K562 (cell line): ENCODE measurements at regions not wholly inside any gene's neighbourhood (a gene's known extent, or its start where the extent isn't known, plus 50 kb on each side); places are given as distances from the start of the nearest gene placed in this dataset.

ENCODE experiments used
- CHD2 ChIP-seq: IDR thresholded peaks from 2 replicates; pipeline ENCODE4 v1.6.1; 2011; ENCODE audit warnings: low read depth, low read length
- CTCF ChIP-seq, 3 experiments: IDR thresholded peaks in 2 of 3; conservative IDR thresholded peaks in 1 of 3; 2 replicates each; pipeline ENCODE4 v1.5.1; 2011 to 2012; ENCODE audit warnings: low read length in 3 of 3, mild to moderate bottlenecking in 3 of 3, control low read depth in 2 of 3, improper control_type of control experiment in 1 of 3, inconsistent platforms in 1 of 3, low read depth in 1 of 3, mixed read lengths in 1 of 3, moderate library complexity in 1 of 3; ENCODE audit not compliant: insufficient read depth in 2 of 3
- HNRNPH1 ChIP-seq: fragments of 200-400 bp; formaldehyde crosslinking; optimal IDR thresholded peaks from 2 replicates; pipeline ENCODE3; 2017; ENCODE audit warnings: low read depth, mild to moderate bottlenecking, low read length, moderate library complexity
- NR2C2 ChIP-seq, 2 experiments: fragments of 200-800 bp in 1 of 2; sonication (Bioruptor generic) in 1 of 2; sonication (generic) in 1 of 2; formaldehyde crosslinking in 1 of 2; IDR thresholded peaks; 2 replicates each; pipeline versions ENCODE4 v1.6.1 to v1.8.0; 2016 to 2022; ENCODE audit warnings: mild to moderate bottlenecking in 1 of 2, missing compliant biosample characterization in 1 of 2, missing genetic modification characterization in 1 of 2, missing genetic modification reagents in 1 of 2
- RBBP5 ChIP-seq: fragments of 200-600 bp; sonication (generic); IDR thresholded peaks from 2 replicates; pipeline ENCODE4 v1.6.1; 2012; ENCODE audit warnings: borderline replicate concordance, mild to moderate bottlenecking, low read length, control low read depth, inconsistent platforms; ENCODE audit not compliant: insufficient read depth, poor library complexity, severe bottlenecking
- REST ChIP-seq, 2 experiments: fragments of 450-650 bp; formaldehyde crosslinking in 1 of 2; IDR thresholded peaks; 2 replicates each; pipeline versions ENCODE4 v1.4.0 to v1.6.1; 2014 to 2020; ENCODE audit warnings: mild to moderate bottlenecking in 2 of 2, borderline replicate concordance in 1 of 2, low read depth in 1 of 2
- RFX5 ChIP-seq: IDR thresholded peaks from 2 replicates; pipeline ENCODE4 v1.6.1; 2011; ENCODE audit warnings: low read depth, mild to moderate bottlenecking, improper control_type of control experiment, low read length
- YY1 ChIP-seq, 3 experiments: IDR thresholded peaks; 2 replicates each; pipeline ENCODE4 v1.6.1; 2011; ENCODE audit warnings: low read length in 2 of 3, mild to moderate bottlenecking in 2 of 3, moderate library complexity in 2 of 3, borderline replicate concordance in 1 of 3, control low read depth in 1 of 3, low read depth in 1 of 3; ENCODE audit not compliant: insufficient read depth in 3 of 3, insufficient replicate concordance in 2 of 3, control insufficient read depth in 1 of 3, insufficient read length in 1 of 3; ENCODE audit errors: extremely low read depth in 1 of 3
- ZNF431 ChIP-seq: sonication (generic); formaldehyde crosslinking; IDR thresholded peaks from 2 replicates; pipeline ENCODE4 v1.8.0; 2022; ENCODE audit warnings: mild to moderate bottlenecking, missing genetic modification reagents

DNA sequence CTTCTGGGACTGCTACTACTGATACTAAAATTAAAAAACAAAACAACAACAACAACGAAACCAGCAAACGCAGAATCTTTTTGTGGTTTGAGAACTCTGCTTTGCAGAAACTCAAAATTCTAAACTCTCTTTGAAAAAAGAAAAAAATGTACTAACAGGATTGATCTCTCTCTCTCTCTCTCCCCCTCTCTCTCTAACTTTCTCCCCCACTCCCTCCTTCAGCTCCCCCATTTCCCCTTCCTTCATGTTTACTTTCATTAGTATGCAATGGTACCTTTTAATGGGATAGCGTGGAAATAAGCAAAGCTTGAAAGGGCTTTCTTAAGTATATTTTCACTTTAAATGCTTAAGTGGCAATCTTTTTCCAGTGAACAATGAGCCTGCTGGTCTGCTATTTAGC, 562.6 kb upstream of the ADGRL2 start:
- TF ChIP-seq HNRNPH1 (no peak), REST (IDR thresholded peaks at IDR 0.05; ENCODE audit: borderline replicate concordance) (no peak), REST (CRISPR knock-in tag; IDR thresholded peaks at IDR 0.05; ENCODE audit: low read depth) (no peak), CTCF (IDR thresholded peaks at IDR 0.05 in 2 of 3, conservative IDR thresholded peaks at IDR 0.05 in 1 of 3; ENCODE audit: insufficient read depth in 2 of 3, low read depth in 1 of 3, low read length in 3 of 3) (no peak), NR2C2 (CRISPR knock-in tag; IDR thresholded peaks at IDR 0.05) (no peak), NR2C2 (tag; IDR thresholded peaks at IDR 0.05) (no peak), RBBP5 (no peak), CHD2 (no peak), RFX5 (no peak), ZNF431 (CRISPR knock-in tag) (no peak), YY1 (IDR thresholded peaks at IDR 0.05; ENCODE audit: borderline replicate concordance in 1 of 3, control insufficient read depth in 1 of 3, extremely low read depth in 1 of 3, insufficient read depth in 3 of 3, insufficient read length in 1 of 3, insufficient replicate concordance in 2 of 3, low read depth in 1 of 3, low read length in 2 of 3) (no peak)
